ENCODE measurements at regions not wholly inside any gene's neighbourhood (a gene's known extent, or its start where the extent isn't known, plus 50 kb on each side); places are given as distances from the start of the nearest gene placed in this dataset.
"Not testable (repeated sequence)": the region's sequence is repeated elsewhere in the genome, so short reads cannot be mapped to it uniquely, and the experiment has no call there.

DNA sequence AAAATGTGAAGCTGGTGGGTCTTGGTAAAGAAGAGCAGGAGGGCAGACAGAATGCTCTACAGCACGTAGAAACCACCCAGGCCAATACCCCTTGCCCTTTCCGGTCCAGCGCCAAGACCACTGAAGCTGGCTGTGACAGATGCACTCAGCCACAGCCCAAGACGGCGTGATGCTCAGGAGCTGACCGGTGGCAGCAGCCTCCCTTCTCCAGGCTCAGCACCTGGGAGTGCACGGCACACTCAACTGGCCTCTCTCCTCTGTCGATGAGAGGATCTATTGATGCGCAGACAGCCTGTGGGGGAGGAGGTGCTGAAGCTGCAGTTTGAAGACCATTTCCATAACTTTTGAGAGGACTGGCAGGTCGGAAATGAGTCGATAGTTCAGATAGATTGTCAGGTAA is 141.0 kb upstream of the MYT1L start:
- DNase-seq (ENCODE audit: low read depth), result no peak

DNA sequence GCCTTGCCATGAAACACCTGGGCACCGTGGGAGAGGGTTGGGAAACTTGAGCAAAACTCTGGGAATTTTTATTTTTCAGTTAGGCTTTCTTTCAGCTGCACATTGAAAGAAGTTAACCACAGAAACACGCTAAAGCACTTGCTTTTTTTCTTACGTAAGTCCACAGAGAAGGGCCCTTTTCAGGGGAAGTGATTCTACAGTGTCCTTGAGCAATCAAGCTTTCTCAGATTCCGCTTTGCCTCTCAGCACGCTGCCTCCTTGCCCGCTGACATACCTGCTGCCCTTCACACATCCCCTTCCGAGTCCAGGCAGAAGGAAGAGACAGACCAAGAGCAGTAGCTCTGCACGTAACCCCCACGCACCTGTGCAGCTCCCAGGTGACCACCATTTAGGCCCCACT is 135.5 kb upstream of the MYT1L start:
- no peak for DNase-seq (ENCODE audit: low read depth)

GRCh38 chr2:2464643-2465042 is 133.6 kb upstream of the MYT1L start:
- no peak for DNase-seq (ENCODE audit: low read depth)

DNA sequence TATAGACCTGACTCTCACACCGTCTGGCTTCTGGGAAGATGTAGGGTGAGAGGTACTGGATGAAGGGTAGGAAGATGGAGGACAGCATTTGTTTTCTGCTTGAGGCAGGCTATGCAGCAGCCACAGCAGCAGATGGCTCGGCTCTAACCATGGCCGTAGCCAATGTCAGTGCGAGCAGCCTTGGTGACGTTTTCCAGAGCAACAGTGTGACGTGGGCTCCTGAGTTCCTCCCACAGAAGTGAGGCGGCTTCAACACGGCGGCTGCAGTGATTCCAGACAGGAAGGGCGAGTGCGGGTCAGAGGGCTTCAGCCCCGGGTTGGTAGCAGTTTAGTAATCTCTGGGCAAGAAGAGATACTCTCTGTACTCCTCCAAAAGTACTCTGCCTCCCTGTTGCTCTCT is 133.0 kb upstream of the MYT1L start:
- no peak for DNase-seq (ENCODE audit: low read depth)

GRCh38 chr2:2456721-2457120 is 125.6 kb upstream of the MYT1L start:
- DNase-seq (ENCODE audit: low read depth), result no peak

- DNase-seq (ENCODE audit: low read depth), result no peak
Measured at GRCh38 chr2:2455151-2455550, 124.1 kb upstream of the MYT1L start.

- no peak for DNase-seq (ENCODE audit: low read depth)
Measured at GRCh38 chr2:2452961-2453360, 121.9 kb upstream of the MYT1L start.

DNA sequence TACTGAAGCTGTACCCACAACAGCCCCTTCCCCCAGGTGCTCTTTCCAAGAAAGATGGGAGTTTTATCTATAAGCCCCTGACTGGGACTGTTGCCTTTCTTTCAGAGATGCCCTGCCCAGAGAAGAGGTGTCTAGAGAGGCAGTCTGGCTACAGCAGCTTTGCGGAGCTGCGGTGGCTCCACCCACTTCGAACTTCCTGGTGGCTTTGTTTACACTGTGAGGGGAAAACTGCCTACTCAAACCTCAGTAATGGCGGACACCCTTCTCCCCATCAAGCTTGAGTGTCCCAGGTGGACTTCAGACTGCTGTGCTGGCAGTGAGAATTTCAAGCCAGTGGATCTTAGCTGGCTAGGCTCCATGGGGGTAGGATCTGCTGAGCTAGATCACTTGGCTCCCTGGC is 120.2 kb upstream of the MYT1L start:
- DNase-seq (ENCODE audit: low read depth), result not testable (repeated sequence)

DNA sequence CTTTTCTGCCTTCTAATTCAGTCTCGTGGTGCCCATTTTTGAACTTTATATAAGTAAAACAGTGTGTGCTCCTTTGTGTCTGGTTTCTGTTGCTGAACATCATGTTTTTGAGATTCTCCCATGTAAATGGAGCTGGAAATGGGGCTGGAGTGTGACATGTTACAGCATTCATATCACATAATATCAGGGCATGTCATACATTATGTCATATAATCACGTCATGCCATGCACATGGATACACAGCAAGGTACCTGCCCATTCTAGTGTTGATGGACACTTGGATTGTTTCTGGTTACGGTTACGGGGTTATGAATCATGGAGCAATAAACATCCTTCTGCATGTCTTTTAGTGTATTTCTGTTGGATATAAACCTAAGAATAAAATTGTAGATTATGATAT is 117.1 kb upstream of the MYT1L start:
- no peak for DNase-seq (ENCODE audit: low read depth)

DNA sequence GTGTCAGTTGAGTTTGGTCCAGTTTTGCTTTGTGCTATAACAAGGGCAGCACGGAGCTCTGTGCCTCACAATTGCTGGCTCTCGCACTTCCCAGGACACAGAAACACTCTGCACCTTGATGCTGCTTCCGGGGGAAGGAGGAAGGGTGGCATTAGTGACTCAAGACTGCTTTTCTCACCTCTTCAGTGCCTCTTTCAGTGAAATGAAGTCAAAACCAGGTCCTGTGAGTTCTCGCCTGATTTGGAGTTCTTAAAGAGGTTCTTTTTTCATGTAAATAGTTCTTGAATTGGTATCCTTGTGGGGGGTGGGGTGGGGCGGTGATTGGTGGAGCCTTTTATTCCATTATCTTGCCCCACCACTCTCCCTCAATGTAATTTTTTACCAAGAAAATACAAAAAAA is 91.5 kb upstream of the MYT1L start:
- DNase-seq (ENCODE audit: low read depth), result no peak

DNA sequence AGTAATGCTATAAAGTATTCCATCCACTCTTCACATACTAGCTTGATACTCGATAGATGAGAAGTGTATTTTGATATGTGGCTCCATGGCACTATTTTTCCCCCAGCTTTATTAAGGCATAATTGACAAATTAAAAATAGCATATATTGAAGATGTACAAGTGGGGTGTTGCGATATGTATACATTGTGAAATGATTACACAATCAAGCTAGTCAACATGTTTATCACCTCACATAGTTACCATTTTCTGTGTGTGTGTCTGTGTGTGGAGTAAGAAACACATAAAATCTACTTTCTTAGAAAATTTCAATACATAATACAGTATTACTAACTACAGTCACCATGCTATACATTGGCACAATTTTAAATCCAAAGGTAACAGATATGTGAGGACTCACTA is 82.5 kb upstream of the MYT1L start:
- no peak for DNase-seq (ENCODE audit: low read depth)

- DNase-seq (ENCODE audit: low read depth), result no peak
Measured at GRCh38 chr2:2410987-2411386, 79.9 kb upstream of the MYT1L start.

DNA sequence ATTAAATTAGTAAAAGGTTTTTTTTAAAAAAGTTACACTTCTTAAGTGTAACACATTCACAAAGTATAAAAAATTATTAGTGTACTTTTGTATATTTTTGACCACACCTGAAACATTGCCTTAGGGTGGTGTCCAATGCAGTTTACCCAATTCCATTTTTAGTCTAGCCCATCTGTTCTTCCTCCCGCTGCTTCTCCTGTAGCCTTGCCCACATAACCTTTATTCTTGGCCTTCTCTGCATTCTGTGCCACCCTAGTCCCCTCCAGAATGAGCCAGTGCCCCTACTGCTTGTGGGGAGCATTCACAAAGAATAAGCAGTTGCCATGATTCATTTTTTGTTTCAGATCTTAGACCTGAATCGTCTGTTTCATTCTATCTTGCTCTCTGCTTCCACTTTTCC is 78.4 kb upstream of the MYT1L start:
- no peak for DNase-seq (ENCODE audit: low read depth)

DNA sequence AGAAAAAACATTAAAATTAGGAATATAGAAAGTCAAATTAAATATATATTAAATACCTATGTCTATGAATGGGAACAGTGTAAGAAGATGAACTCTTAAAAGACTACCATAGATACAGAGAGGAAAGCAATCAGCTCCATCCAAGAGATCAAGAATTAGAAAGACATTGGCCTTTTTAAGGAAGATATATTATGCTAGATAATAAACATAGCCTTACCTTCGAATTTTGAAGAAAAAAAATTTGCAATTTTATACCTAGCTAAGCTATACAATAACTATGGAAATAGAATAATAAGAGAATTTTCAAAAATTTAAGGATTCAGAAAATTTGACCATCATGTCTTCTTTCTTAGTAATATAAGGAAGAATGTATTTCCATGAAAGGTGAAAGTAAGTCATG is 74.7 kb upstream of the MYT1L start:
- DNase-seq (ENCODE audit: low read depth), result no peak

GRCh38 chr2:2400286-2401038 is 69.4 kb upstream of the MYT1L start:
- no peak for DNase-seq (ENCODE audit: low read depth)

GRCh38 chr2:2399396-2399795 is 68.3 kb upstream of the MYT1L start:
- DNase-seq (ENCODE audit: low read depth), result no peak

DNA sequence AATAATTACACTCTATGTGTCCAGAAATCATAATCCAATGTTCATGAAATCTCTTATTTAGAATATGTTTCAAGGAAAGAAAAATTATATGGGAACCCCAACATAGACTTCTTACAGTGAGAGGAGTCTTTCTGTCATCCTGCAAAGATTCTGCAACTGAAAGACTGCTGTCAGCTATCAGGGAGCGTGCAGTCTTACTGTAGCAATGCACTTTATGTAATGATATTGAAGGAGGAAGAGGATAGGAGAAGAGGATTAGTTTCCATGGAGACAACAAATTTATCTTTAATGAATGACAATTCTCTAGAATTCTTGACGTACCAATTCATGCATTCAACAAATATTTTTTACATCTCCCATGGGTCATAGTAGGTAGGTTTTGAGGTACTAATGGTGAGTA is 61.3 kb upstream of the MYT1L start:
- no peak for DNase-seq (ENCODE audit: low read depth)

GRCh38 chr2:2389215-2389614 is 58.1 kb upstream of the MYT1L start:
- DNase-seq (ENCODE audit: low read depth), result no peak
